Liver (tissue), 7 donors: ENCODE measurements at regions not wholly inside any gene's neighbourhood (a gene's known extent, or its start where the extent isn't known, plus 50 kb on each side); places are given as distances from the start of the nearest gene placed in this dataset.

Experiments
- DNase-seq: peaks from one replicate; pipeline ENCODE4 v3.0.0-alpha.2; 2017; ENCODE audit warnings: low spot score
- H3K27ac ChIP-seq, 2 donors: one replicate each; pipeline ENCODE4 v1.7.0; 2013; ENCODE audit warnings: inconsistent platforms in 2 of 2, low read length in 2 of 2, control low read depth in 1 of 2, low read depth in 1 of 2, mild to moderate bottlenecking in 1 of 2
- H3K27me3 ChIP-seq, 4 donors: one replicate each; pipeline versions ENCODE4 v1.6.1 to v1.7.0; 2013; ENCODE audit warnings: low read length in 3 of 4, inconsistent platforms in 1 of 4, mild to moderate bottlenecking in 1 of 4, moderate library complexity in 1 of 4; ENCODE audit not compliant: control insufficient read depth in 4 of 4, insufficient read depth in 4 of 4
- H3K36me3 ChIP-seq, 4 donors: one replicate each; pipeline versions ENCODE4 v1.6.1 to v1.7.0; 2013; ENCODE audit warnings: low read length in 3 of 4, mild to moderate bottlenecking in 3 of 4, low read depth in 1 of 4, moderate library complexity in 1 of 4; ENCODE audit not compliant: control insufficient read depth in 4 of 4, insufficient read depth in 3 of 4
- H3K4me1 ChIP-seq, 4 donors: one replicate each; pipeline versions ENCODE4 v1.6.1 to v1.7.0; 2013; ENCODE audit warnings: low read length in 3 of 4, mild to moderate bottlenecking in 3 of 4, moderate library complexity in 1 of 4; ENCODE audit not compliant: control insufficient read depth in 4 of 4, insufficient read depth in 4 of 4
- H3K4me3 ChIP-seq, 3 donors: one replicate each; pipeline versions ENCODE4 v1.6.1 to v1.7.0; 2013; ENCODE audit warnings: low read length in 3 of 3, control low read depth in 1 of 3, low read depth in 1 of 3, mild to moderate bottlenecking in 1 of 3
- H3K9ac ChIP-seq, 2 donors: one replicate each; pipeline ENCODE4 v1.7.0; 2013; ENCODE audit warnings: low read length in 2 of 2, mild to moderate bottlenecking in 2 of 2, moderate library complexity in 2 of 2, control low read depth in 1 of 2, low read depth in 1 of 2
- H3K9me3 ChIP-seq, 4 donors: one replicate each; pipeline versions ENCODE4 v1.6.1 to v1.7.0; 2013; ENCODE audit warnings: low read length in 3 of 4; ENCODE audit not compliant: control insufficient read depth in 4 of 4
- EGR1 ChIP-seq, 2 donors: IDR thresholded peaks; 2 replicates each; pipeline ENCODE4 v1.6.1; 2016 to 2018; ENCODE audit warnings: antibody characterized with exemption in 2 of 2, low read depth in 2 of 2
- FOXA1 ChIP-seq: IDR thresholded peaks from 2 replicates; pipeline ENCODE4 v1.6.1; 2016; ENCODE audit warnings: antibody characterized with exemption
- FOXA2 ChIP-seq: IDR thresholded peaks from 2 replicates; pipeline ENCODE4 v1.6.1; 2016; ENCODE audit warnings: antibody characterized with exemption
- GABPA ChIP-seq, 2 donors: IDR thresholded peaks in 1 of 2; conservative IDR thresholded peaks in 1 of 2; 2 replicates each; pipeline ENCODE4 v1.6.1; 2016; ENCODE audit warnings: antibody characterized with exemption in 2 of 2, mild to moderate bottlenecking in 1 of 2, moderate library complexity in 1 of 2
- HNF4A ChIP-seq, 2 donors: conservative IDR thresholded peaks; 2 replicates each; pipeline ENCODE4 v1.6.1; 2016; ENCODE audit warnings: antibody characterized with exemption in 2 of 2, mild to moderate bottlenecking in 2 of 2
- HNF4G ChIP-seq: IDR thresholded peaks from 2 replicates; pipeline ENCODE4 v1.6.1; 2016; ENCODE audit warnings: antibody characterized with exemption
- JUND ChIP-seq, 2 donors: IDR thresholded peaks; 2 replicates each; pipeline ENCODE4 v1.6.1; 2016; ENCODE audit warnings: antibody characterized with exemption in 2 of 2
- NR2F2 ChIP-seq: IDR thresholded peaks from 2 replicates; pipeline ENCODE4 v1.6.1; 2016; ENCODE audit warnings: antibody characterized with exemption
- RAD21 ChIP-seq, 2 donors: IDR thresholded peaks; 2 replicates each; pipeline ENCODE4 v1.6.1; 2016; ENCODE audit warnings: antibody characterized with exemption in 2 of 2, mild to moderate bottlenecking in 2 of 2
- RXRA ChIP-seq, 2 donors: IDR thresholded peaks; 2 replicates each; pipeline ENCODE4 v1.6.1; 2017 to 2018; ENCODE audit warnings: antibody characterized with exemption in 2 of 2, mild to moderate bottlenecking in 1 of 2
- SP1 ChIP-seq: IDR thresholded peaks from 2 replicates; pipeline ENCODE4 v1.6.1; 2018; ENCODE audit warnings: antibody characterized with exemption, mild to moderate bottlenecking
- TAF1 ChIP-seq: conservative IDR thresholded peaks from 2 replicates; pipeline ENCODE4 v1.6.1; 2016; ENCODE audit warnings: antibody characterized with exemption, mild to moderate bottlenecking
- YY1 ChIP-seq: IDR thresholded peaks from 2 replicates; pipeline ENCODE4 v1.6.1; 2016; ENCODE audit warnings: antibody characterized with exemption, mild to moderate bottlenecking
- ZBTB33 ChIP-seq: IDR thresholded peaks from 2 replicates; pipeline ENCODE4 v1.6.1; 2016; ENCODE audit warnings: antibody characterized with exemption
- WGBS: extraction: QIAGEN DNeasy Blood & Tissue Kit; methylation state at CpG from one replicate; pipeline ENCODE4 v1.1.7; 2013; 5-methylcytosine and 5-hydroxymethylcytosine counted together
- TF ChIP-seq, protein P1 (sequence below): IDR thresholded peaks from 2 replicates; pipeline ENCODE4 v1.6.1; 2016; ENCODE audit warnings: antibody characterized with exemption
- TF ChIP-seq, protein P2 (sequence below): IDR thresholded peaks from 2 replicates; pipeline ENCODE4 v1.6.1; 2016; ENCODE audit warnings: antibody characterized with exemption
- TF ChIP-seq, protein P3 (sequence below): IDR thresholded peaks from 2 replicates; pipeline ENCODE4 v1.6.1; 2016; ENCODE audit warnings: antibody characterized with exemption, mild to moderate bottlenecking
- donor health status: healthy.
- donor health status: healthy.
- donor health status: healthy.
- donor health status: healthy.

- Histone ChIP-seq H3K36me3 (no peaks in the 10 kb centered on the region), H3K27ac (no peak overlapping the region), H3K9me3 (no peaks in the 10 kb centered on the region), H3K4me3 (no peak overlapping the region), H3K4me1 (no peaks in the 10 kb centered on the region), H3K9ac (no peak overlapping the region), H3K27me3 (no peaks in the 10 kb centered on the region)
- TF ChIP-seq SP1 (no peak), ZBTB33 (no peak), NR2F2 (no peak), GABPA (IDR thresholded peaks at IDR 0.05 in 1 of 2, conservative IDR thresholded peaks at IDR 0.05 in 1 of 2) (no peak), RAD21 (IDR thresholded peaks at IDR 0.05) (no peak)
- DNase-seq: no peak
- 67% methylated on average over 2 of the region's 2 CpGs for WGBS
Measured at GRCh38 chr21:22795091-22795490, 1796.9 kb downstream of the NCAM2 start.

GRCh38 chr21:22795644-22796043, 1797.4 kb downstream of the NCAM2 start:
- H3K9me3 ChIP-seq: no peaks in the 10 kb centered on the region
- WGBS: 60% methylated on average over 4 of the region's 4 CpGs

GRCh38 chr21:22796147-22796546, 1797.9 kb downstream of the NCAM2 start:
- H3K4me1 ChIP-seq: no peaks in the 10 kb centered on the region
- 83% methylated on average over 9 of the region's 9 CpGs for WGBS
- no peak for DNase-seq

More at GRCh38 chr21:22795644-22796043, 1797.4 kb downstream of the NCAM2 start:
- no peaks in the 10 kb centered on the region for H3K36me3 ChIP-seq
- DNase-seq: no peak
- no peak overlapping the region for H3K27ac ChIP-seq
- no peak overlapping the region for H3K4me3 ChIP-seq
- H3K27me3 ChIP-seq: no peaks in the 10 kb centered on the region
- TF ChIP-seq HNF4A (conservative IDR thresholded peaks at IDR 0.05) (no peak), EGR1 (IDR thresholded peaks at IDR 0.05; ENCODE audit: low read depth in 2 of 2) (no peak), JUND (IDR thresholded peaks at IDR 0.05) (no peak), RAD21 (IDR thresholded peaks at IDR 0.05) (no peak), YY1 (no peak), RXRA (IDR thresholded peaks at IDR 0.05) (no peak)
- no peak overlapping the region for H3K9ac ChIP-seq
- no peaks in the 10 kb centered on the region for H3K4me1 ChIP-seq

More at GRCh38 chr21:22796147-22796546, 1797.9 kb downstream of the NCAM2 start:
- no peaks in the 10 kb centered on the region for H3K27me3 ChIP-seq
- no peaks in the 10 kb centered on the region for H3K9me3 ChIP-seq
- H3K27ac ChIP-seq: no peak overlapping the region
- no peaks in the 10 kb centered on the region for H3K36me3 ChIP-seq
- TF ChIP-seq FOXA1 (no peak), GABPA (IDR thresholded peaks at IDR 0.05 in 1 of 2, conservative IDR thresholded peaks at IDR 0.05 in 1 of 2) (no peak), JUND (IDR thresholded peaks at IDR 0.05) (no peak), EGR1 (IDR thresholded peaks at IDR 0.05; ENCODE audit: low read depth in 2 of 2) (no peak), RXRA (IDR thresholded peaks at IDR 0.05) (no peak), HNF4A (conservative IDR thresholded peaks at IDR 0.05) (no peak), ZBTB33 (no peak), FOXA2 (no peak), RAD21 (IDR thresholded peaks at IDR 0.05) (no peak), HNF4G (no peak), TAF1 (no peak)
- TF ChIP-seq, protein P1, sequence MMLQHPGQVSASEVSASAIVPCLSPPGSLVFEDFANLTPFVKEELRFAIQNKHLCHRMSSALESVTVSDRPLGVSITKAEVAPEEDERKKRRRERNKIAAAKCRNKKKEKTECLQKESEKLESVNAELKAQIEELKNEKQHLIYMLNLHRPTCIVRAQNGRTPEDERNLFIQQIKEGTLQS: no peak
- TF ChIP-seq, protein P2, sequence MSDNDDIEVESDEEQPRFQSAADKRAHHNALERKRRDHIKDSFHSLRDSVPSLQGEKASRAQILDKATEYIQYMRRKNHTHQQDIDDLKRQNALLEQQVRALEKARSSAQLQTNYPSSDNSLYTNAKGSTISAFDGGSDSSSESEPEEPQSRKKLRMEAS: no peak
- TF ChIP-seq, protein P3, sequence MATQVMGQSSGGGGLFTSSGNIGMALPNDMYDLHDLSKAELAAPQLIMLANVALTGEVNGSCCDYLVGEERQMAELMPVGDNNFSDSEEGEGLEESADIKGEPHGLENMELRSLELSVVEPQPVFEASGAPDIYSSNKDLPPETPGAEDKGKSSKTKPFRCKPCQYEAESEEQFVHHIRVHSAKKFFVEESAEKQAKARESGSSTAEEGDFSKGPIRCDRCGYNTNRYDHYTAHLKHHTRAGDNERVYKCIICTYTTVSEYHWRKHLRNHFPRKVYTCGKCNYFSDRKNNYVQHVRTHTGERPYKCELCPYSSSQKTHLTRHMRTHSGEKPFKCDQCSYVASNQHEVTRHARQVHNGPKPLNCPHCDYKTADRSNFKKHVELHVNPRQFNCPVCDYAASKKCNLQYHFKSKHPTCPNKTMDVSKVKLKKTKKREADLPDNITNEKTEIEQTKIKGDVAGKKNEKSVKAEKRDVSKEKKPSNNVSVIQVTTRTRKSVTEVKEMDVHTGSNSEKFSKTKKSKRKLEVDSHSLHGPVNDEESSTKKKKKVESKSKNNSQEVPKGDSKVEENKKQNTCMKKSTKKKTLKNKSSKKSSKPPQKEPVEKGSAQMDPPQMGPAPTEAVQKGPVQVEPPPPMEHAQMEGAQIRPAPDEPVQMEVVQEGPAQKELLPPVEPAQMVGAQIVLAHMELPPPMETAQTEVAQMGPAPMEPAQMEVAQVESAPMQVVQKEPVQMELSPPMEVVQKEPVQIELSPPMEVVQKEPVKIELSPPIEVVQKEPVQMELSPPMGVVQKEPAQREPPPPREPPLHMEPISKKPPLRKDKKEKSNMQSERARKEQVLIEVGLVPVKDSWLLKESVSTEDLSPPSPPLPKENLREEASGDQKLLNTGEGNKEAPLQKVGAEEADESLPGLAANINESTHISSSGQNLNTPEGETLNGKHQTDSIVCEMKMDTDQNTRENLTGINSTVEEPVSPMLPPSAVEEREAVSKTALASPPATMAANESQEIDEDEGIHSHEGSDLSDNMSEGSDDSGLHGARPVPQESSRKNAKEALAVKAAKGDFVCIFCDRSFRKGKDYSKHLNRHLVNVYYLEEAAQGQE: no peak
- no peak overlapping the region for H3K4me3 ChIP-seq
- H3K9ac ChIP-seq: no peak overlapping the region
